ENCODE measurements at regions not wholly inside any gene's neighbourhood (a gene's known extent, or its start where the extent isn't known, plus 50 kb on each side); places are given as distances from the start of the nearest gene placed in this dataset.

GRCh38 chr10:130230036-130230435 is 93.8 kb downstream of the GLRX3 start:
- DNase-seq (ENCODE audit: insufficient read length, low spot score) (no peak), FAIRE-seq (no peak)
- no peak for TF ChIP-seq POLR2A (IDR thresholded peaks at IDR 0.05; ENCODE audit: low read depth, low read length)

- DNase-seq (ENCODE audit: insufficient read length, low spot score) (no peak), FAIRE-seq (no peak)
- no peak for TF ChIP-seq PAX5 (IDR thresholded peaks at IDR 0.05; ENCODE audit: insufficient read depth, low read length, severe bottlenecking)
- TF ChIP-seq TAF1 (IDR thresholded peaks at IDR 0.05; ENCODE audit: low read depth, low read length), result no peak
- TF ChIP-seq POLR2A (IDR thresholded peaks at IDR 0.05; ENCODE audit: low read depth, low read length), result no peak
- no peak for TF ChIP-seq POLR2AphosphoS5 (IDR thresholded peaks at IDR 0.05; ENCODE audit: low read depth, low read length)
- TF ChIP-seq POU2F2 (IDR thresholded peaks at IDR 0.05; ENCODE audit: low read depth, low read length), result no peak
- TF ChIP-seq SPI1 (IDR thresholded peaks at IDR 0.05; ENCODE audit: low read depth, low read length), result no peak
Measured at GRCh38 chr10:130230611-130231010, 94.4 kb downstream of the GLRX3 start.

GRCh38 chr10:130231251-130231741 is 95.1 kb downstream of the GLRX3 start:
- TF ChIP-seq POU2F2 (IDR thresholded peaks at IDR 0.05; ENCODE audit: low read depth, low read length) (no peak), POLR2A (IDR thresholded peaks at IDR 0.05; ENCODE audit: low read depth, low read length) (no peak), POLR2AphosphoS5 (IDR thresholded peaks at IDR 0.05; ENCODE audit: low read depth, low read length) (no peak), PAX5 (IDR thresholded peaks at IDR 0.05; ENCODE audit: insufficient read depth, low read length, severe bottlenecking) (no peak), TAF1 (IDR thresholded peaks at IDR 0.05; ENCODE audit: low read depth, low read length) (no peak), SPI1 (IDR thresholded peaks at IDR 0.05; ENCODE audit: low read depth, low read length) (no peak)
- DNase-seq (ENCODE audit: insufficient read length, low spot score) (no peak), FAIRE-seq (no peak)

GRCh38 chr10:130232166-130233034 is 96.2 kb downstream of the GLRX3 start:
- FAIRE-seq, result no peak
- TF ChIP-seq SPI1 (IDR thresholded peaks at IDR 0.05; ENCODE audit: low read depth, low read length) (no peak), POLR2AphosphoS5 (IDR thresholded peaks at IDR 0.05; ENCODE audit: low read depth, low read length) (no peak), POLR2A (IDR thresholded peaks at IDR 0.05; ENCODE audit: low read depth, low read length) (no peak), POU2F2 (IDR thresholded peaks at IDR 0.05; ENCODE audit: low read depth, low read length) (no peak), PAX5 (IDR thresholded peaks at IDR 0.05; ENCODE audit: insufficient read depth, low read length, severe bottlenecking) (no peak), TAF1 (IDR thresholded peaks at IDR 0.05; ENCODE audit: low read depth, low read length) (no peak)

GRCh38 chr10:130233035-130233360 is 96.8 kb downstream of the GLRX3 start:
- FAIRE-seq (no peak), DNase-seq (ENCODE audit: insufficient read length, low spot score) (no peak)
- no peak for TF ChIP-seq POU2F2 (IDR thresholded peaks at IDR 0.05; ENCODE audit: low read depth, low read length)
- no peak for TF ChIP-seq POLR2AphosphoS5 (IDR thresholded peaks at IDR 0.05; ENCODE audit: low read depth, low read length)
- TF ChIP-seq SPI1 (IDR thresholded peaks at IDR 0.05; ENCODE audit: low read depth, low read length), result no peak
- no peak for TF ChIP-seq POLR2A (IDR thresholded peaks at IDR 0.05; ENCODE audit: low read depth, low read length)
- TF ChIP-seq PAX5 (IDR thresholded peaks at IDR 0.05; ENCODE audit: insufficient read depth, low read length, severe bottlenecking), result no peak
- no peak for TF ChIP-seq TAF1 (IDR thresholded peaks at IDR 0.05; ENCODE audit: low read depth, low read length)

More at GRCh38 chr10:130232166-130233034, 96.2 kb downstream of the GLRX3 start:
- DNase-seq (ENCODE audit: insufficient read length, low spot score), result no peak

- FAIRE-seq (no peak), DNase-seq (ENCODE audit: insufficient read length, low spot score) (no peak)
- TF ChIP-seq POLR2A (IDR thresholded peaks at IDR 0.05; ENCODE audit: low read depth, low read length) (no peak), PAX5 (IDR thresholded peaks at IDR 0.05; ENCODE audit: insufficient read depth, low read length, severe bottlenecking) (no peak), SPI1 (IDR thresholded peaks at IDR 0.05; ENCODE audit: low read depth, low read length) (no peak), POU2F2 (IDR thresholded peaks at IDR 0.05; ENCODE audit: low read depth, low read length) (no peak), TAF1 (IDR thresholded peaks at IDR 0.05; ENCODE audit: low read depth, low read length) (no peak), POLR2AphosphoS5 (IDR thresholded peaks at IDR 0.05; ENCODE audit: low read depth, low read length) (no peak)
Measured at GRCh38 chr10:130233426-130233825, 97.2 kb downstream of the GLRX3 start.

GRCh38 chr10:130234171-130234965 is 98.2 kb downstream of the GLRX3 start:
- FAIRE-seq (no peak), DNase-seq (ENCODE audit: insufficient read length, low spot score) (no peak)
- TF ChIP-seq SPI1 (IDR thresholded peaks at IDR 0.05; ENCODE audit: low read depth, low read length) (no peak), POLR2AphosphoS5 (IDR thresholded peaks at IDR 0.05; ENCODE audit: low read depth, low read length) (no peak), POLR2A (IDR thresholded peaks at IDR 0.05; ENCODE audit: low read depth, low read length) (no peak), PAX5 (IDR thresholded peaks at IDR 0.05; ENCODE audit: insufficient read depth, low read length, severe bottlenecking) (no peak), TAF1 (IDR thresholded peaks at IDR 0.05; ENCODE audit: low read depth, low read length) (no peak), POU2F2 (IDR thresholded peaks at IDR 0.05; ENCODE audit: low read depth, low read length) (no peak)

- TF ChIP-seq PAX5 (IDR thresholded peaks at IDR 0.05; ENCODE audit: insufficient read depth, low read length, severe bottlenecking), result no peak
- no peak for TF ChIP-seq SPI1 (IDR thresholded peaks at IDR 0.05; ENCODE audit: low read depth, low read length)
- DNase-seq (ENCODE audit: insufficient read length, low spot score), result no peak
- FAIRE-seq, result no peak
Measured at GRCh38 chr10:130236711-130237110, 100.5 kb downstream of the GLRX3 start.

GRCh38 chr10:130240409-130240808 is 104.2 kb downstream of the GLRX3 start:
- TF ChIP-seq POLR2A (IDR thresholded peaks at IDR 0.05; ENCODE audit: low read depth, low read length) (no peak), POU2F2 (IDR thresholded peaks at IDR 0.05; ENCODE audit: low read depth, low read length) (no peak), POLR2AphosphoS5 (IDR thresholded peaks at IDR 0.05; ENCODE audit: low read depth, low read length) (no peak), PAX5 (IDR thresholded peaks at IDR 0.05; ENCODE audit: insufficient read depth, low read length, severe bottlenecking) (no peak), TAF1 (IDR thresholded peaks at IDR 0.05; ENCODE audit: low read depth, low read length) (no peak), SPI1 (IDR thresholded peaks at IDR 0.05; ENCODE audit: low read depth, low read length) (no peak)
- FAIRE-seq (no peak), DNase-seq (ENCODE audit: insufficient read length, low spot score) (no peak)
